Fibroblast of peridontal ligament (primary cell): ENCODE measurements at regions not wholly inside any gene's neighbourhood (a gene's known extent, or its start where the extent isn't known, plus 50 kb on each side); places are given as distances from the start of the nearest gene placed in this dataset.

Experiments used
- DNase-seq: peaks from one replicate; pipeline ENCODE4 v3.0.0-alpha.2; 2010; ENCODE audit errors: extremely low read depth

DNA sequence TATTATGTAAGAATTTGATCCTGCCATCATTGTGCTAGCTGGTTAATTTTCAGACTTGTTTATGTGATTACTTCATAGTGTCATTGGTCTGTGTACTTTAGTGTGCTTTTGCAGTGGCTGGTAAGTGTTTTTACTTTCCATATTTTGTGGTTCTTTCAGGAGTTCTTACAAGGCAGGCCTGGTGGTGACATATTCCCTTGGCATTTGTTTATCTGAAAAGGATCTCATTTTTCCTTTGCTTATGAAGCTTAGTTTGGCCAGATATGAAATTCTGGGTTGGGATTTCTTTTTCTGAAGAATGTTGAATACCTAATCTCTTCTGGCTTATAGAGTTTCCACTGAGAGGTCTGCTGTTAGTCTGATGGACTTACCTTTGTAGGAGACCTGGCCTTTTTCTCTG lies 72.8 kb upstream of the MC4R start:
- DNase-seq: peak; percentile 59

DNA sequence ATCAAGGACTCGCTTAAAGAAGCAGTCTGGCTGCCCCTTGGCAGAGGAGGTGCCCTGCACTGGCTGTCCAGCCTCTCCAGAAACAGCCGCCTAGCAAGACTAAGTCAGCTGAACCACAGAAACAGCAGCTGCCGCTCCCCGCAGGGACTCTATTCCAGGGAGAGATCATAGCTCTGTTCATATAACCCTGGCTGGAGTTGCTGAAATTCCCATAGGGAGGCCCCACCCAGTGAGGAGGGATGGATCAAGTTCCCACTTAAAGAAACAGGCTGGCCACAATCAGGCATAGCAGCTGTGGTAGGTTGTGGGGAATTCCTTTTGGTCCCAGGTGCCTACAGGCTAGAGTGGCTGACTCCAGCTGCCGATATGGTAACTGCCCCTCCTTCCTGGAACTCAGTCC lies 74.2 kb upstream of the MC4R start:
- DNase-seq: peak; percentile 60

DNA sequence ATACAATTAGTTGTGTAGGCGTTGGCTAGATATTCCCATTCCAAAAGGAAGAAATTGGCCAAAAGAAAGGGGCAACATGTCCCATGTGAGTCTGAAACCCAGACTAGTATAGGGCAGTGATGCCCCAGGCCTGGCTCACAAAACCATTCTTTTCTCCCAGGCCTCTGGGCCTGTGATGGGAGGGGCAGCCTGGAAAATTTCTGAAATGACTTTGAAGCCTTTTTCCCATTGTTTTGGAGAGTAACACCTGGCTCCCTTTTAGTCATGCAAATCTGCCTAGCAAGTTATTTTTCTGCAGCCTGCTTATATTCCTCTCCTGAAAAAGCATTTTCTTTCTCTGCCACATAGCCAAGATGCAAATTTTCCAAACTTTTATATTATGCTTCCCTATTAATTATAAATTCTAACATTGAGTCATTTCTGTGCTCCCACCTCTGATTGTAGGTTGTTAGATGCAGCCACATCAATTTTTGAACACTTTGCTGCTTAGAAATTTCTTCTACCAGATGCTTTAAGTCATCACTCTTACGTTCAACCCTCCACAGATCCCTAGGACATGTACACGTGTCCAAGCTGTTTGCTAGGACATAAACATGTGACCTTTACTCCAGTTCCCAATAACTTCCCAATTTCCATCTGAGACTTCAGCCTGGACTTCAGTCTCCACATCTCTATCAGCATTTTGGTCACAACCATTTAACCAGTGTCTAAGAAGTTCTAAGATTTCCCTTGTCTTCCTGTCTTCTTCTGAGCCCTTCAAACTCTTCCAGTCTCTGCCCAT lies 76.1 kb upstream of the MC4R start:
- DNase-seq: no peak

DNA sequence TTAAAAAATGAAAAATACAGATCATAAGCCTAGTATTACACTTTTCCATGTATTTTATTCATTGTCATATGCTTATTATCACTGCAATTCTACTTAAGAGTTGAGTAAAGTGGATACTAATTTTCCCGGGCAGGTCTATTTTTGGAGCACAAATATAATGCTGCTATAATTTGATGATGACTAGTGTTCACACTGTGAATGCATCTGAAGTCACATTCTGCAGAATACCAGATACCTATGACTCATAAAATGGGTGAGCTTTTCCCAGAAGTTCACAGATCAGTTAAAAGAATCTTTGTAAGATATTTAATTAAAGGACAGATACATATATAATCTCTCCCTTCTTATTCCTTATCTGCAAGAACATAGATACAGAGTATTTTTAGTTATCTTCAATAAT lies 79.8 kb upstream of the MC4R start:
- DNase-seq: peak; percentile 66

DNA sequence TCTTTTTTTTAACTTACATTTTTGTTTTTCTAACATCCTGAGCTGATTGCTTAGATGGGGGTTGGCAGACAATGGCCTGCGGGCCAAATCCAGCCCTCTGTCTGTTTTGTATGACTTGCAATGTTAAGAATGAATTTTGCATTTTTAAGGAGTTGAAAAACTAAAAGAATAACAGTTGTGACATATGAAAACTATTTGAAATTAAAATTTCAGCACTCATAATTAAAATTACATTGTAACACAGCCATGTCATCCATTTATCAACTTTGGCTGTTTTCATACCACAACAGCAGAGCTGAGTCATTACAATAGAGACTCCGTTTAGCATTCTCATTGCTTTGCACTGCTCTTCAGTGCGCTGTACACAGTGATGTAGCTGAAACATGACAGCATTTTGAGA lies 94.1 kb upstream of the MC4R start:
- peak; percentile 85 for DNase-seq

DNA sequence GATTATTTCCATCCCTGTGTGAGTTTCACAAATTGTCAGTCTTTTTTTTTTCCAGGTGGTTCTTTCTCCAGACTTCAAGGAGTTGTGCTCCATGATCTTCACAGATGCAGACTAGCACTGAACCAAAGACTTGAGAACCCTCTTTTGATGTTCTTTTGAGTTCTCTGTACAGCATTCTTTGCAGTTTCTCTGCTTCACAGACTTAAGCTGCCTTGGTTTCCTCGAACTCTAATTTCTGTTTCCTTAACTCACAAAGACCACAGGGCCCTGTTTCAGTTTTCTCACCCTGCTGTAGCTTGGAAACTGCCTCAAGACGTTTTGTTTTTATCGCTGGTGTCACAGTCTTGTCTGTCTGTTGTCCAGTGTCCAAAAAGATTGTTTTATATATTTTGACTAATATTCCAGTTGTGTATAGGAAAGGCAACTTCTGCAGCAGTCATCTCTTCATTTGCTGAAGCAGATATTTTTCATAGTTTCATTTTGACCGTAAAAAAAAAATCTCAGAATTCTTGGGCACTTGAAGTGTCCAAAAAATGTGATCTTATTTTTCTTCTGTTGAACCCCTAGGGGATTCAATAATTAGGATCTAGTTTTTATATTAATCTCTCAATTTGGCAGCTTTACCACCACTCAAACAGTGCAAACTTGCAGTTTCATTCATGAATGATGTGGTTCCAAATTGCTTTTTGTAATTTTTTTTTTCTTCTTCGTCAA lies 97.0 kb upstream of the MC4R start:
- peak; percentile 38 for DNase-seq

DNA sequence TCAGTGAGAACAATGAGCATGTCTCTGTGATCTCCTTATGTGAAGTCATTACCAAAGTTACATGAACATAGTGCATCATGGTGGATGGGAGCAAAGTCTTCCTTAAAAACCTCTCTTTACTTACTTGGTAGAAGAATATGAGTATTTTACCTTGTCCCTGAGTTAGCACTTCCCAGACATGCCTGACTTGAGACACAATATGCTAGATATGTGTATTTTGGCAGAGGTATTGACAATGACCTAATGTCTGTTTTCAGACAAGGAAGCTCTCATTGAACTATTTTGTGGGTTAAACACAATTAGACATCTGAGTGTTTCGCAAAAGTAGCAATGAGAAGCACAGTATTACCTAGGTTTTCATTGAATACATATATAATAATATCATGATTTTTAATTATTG lies 99.1 kb upstream of the MC4R start:
- no peak for DNase-seq

DNA sequence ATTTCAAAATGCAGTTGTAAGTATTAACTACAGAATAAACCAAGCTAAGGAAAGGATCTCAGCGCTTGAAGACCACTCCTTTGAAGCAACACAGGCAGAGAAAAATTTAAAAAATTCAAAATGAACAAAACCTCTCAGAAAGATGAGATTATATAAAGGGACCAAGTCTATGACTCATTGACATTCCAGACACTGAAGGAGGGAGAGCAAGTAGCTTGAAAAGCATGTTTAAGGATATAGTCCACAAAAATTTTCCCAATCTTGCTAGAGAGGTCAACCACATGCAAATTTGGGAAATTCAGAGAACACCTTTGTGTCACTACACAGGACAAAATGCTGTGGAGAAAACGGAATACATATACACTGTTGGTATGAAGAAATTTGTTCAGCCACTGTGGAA lies 112.6 kb upstream of the MC4R start:
- peak; percentile 45 for DNase-seq

DNA sequence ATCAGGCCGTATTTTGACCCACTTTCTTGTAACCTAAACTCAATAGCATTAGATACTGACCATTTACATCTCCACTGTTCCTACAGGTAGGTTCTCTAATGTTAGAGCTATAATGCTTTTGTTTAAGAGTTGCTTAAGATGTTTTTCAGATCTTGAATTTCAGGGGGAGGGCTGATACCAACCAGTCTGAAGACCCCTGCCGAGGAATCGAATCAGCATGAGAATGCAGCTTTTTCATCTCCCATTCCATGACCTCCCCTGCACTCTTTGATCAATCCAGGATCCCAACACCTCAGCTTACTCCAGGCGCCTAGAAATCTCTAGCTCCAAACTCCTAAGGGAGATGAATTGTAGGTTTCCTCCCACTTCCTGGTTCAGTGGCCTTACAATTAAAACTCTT lies 120.5 kb upstream of the MC4R start:
- no peak for DNase-seq

DNA sequence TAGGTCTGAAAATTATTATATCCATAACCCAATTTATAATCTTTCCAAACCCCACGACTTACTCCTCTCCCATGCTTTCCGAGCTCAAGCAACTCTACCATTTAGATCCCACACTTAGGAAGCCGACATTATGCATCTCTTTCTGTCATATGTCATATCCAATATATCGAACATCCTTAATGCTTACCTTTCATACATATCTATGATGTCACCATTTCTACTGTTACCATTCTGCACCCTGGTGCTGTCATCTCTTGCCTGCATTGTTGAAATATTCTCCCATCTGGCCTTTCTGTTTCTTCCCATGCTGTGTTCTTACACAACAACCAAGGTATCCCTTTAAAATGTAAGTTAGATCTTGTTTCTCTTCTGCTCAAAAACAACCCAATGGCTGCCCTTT lies 127.1 kb upstream of the MC4R start:
- DNase-seq: no peak

DNA sequence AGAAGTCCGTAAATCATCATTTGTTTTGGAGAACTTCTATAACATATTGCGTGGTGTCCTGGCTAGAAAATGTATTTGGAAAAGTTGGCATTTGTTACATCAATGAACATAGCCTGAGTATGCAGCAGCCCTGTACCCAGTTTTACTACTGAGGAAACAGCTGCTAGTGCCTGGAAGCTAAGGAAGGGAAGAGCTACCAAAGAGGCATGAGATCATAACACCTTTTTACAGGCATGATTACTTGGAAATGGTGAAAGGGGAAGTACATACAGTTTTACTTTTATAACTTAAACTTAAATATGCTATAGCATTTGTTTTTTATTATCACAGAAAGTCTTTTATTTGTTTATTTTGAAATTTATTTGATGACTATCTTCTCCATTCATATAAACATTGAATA lies 128.4 kb upstream of the MC4R start:
- no peak for DNase-seq

DNA sequence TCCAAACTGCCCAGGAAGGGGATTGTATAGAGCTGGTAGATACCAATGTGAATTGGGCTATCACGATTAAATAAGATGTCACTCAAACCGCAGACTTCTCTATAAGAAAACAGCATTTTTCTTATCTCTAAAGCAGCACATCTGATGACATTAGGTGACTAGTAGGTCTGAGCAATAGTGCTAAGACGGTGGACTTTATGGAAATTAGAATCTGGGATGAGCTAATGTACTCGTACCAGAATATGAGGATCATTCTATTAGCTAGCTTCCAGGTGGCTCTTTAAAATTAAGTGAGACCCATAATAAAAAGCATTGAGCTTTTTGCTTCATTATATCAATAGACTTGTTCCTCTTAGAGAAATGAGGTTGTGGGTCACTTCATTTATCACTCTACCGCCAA lies 130.0 kb upstream of the MC4R start:
- DNase-seq: no peak

DNA sequence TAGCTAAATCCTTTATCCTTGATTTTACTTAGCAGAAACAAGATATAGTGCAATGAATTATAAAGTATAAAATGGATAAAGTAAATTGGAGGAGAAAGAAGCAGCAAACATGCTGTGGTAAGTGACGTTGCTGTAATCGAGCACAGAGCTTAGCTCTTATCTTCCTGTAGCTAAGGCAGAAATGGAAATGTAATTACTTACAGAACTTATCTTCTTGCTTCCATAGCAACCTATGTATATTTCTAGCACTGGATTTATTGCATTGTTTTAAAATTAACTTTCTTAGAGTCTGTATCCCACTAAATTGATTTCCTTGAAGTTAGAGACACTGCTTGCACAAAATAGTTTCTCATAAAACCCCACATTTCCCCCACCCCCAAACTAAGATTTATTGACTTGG lies 130.6 kb upstream of the MC4R start:
- no peak for DNase-seq

DNA sequence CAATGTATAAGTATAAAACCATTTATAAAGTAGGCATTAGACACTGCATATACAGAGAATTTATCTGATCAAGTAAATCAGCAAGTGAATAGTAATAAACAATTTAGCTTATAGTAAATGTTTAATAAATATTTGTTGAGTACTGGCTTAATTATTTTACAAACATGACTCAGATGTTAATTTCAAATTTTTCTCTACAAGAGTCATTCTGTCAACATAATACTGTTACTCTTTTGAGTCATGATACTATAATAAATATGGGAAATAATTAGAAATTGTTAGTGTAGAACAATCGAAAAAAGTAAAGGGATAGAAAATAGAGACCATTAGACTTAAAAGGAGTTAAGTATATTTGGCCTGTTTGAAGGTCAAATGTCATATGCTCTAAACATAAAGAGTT lies 133.6 kb upstream of the MC4R start:
- DNase-seq: no peak

DNA sequence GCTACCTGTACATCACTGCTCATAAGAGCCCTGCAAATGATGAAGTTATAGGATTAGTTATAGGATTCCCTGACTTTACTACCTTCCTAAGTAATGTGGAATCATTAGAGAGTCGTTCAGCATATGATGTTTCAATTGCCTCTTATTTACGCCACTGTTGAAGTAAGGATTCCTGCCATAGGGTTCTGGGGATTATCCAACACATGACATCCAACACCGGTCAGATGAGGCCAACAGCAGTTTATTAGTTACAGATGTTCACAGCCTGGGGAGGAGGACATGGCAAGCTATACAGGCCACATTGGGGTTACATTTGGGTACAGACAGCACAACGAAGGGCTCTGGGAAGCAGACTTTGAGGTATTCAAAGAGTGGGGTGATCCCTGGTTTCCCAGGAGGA lies 134.1 kb upstream of the MC4R start:
- DNase-seq: peak; percentile 78

DNA sequence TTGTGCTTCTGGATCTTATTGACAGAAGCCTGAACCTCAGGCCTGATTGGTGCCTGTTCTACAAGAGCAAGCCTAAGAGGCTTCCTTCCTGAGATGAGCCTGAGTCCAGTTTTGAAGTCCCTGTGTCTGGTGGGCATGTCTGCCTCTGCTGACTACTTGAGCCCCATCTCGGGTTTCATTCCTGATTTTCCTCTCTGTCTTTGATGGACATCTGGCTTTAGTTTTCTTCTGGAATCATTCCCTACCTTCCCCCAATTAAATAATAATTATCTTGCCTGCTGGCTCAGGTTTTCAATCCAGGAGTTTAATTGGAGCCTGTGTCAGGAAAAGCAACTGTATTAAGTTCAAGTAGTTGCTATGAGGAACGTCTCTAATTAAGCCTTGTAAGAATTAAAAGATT lies 135.5 kb upstream of the MC4R start:
- DNase-seq: peak; percentile 14

DNA sequence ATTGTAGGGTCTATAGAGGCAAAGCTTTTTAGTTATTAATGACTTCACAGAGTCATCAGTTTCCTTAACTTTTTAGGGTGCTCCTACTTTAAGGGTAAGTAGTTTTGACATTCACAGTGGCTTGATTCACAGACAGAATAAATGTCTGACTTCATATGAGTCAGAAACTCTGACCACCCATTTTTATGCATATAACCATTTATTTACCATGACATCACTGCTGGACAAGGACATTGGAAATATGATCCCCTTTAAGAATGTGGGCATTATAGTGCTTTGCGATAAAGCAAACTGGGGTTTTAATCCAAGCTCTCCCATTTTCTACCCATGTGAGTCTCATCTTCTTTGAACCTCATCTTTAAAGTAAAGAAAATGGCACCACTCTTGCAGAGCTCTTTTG lies 162.0 kb upstream of the MC4R start:
- DNase-seq: peak; percentile 51

DNA sequence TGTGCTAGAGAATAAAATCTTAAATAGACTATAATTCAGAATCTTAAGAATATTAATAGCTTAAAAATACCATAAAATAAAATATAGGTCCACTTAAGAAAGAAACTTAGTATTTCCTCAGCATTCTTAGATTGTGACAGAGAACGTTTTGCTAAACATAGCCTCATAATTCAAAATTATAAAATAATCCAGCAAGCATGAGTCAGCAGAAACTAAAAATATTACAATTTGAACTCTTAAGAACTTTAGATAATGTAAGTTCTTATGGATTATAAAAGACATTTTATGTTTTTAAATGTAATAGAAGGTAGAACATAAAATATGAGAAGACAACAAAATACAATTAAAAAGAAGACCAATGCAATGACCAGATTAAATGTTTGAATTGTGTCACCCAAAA lies 164.5 kb upstream of the MC4R start:
- peak; percentile 29 for DNase-seq

DNA sequence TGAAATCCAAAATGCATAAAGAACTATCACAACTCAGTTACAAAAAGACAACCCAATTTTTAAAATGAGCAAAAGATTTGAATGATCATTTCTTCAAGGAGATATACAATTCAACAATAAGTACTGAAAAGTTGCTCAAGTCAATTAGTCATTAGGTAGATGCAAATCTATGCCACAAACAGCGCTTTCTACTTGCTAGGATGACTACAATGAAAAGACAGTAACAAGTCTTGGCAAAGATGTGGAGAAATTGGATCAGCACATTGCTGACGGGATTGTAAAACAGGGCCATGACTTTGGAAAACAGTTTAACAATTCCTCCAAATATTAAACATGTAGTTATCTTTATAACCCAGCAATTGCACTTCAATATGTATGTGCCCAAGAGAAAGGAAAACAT lies 166.3 kb upstream of the MC4R start:
- DNase-seq: no peak

DNA sequence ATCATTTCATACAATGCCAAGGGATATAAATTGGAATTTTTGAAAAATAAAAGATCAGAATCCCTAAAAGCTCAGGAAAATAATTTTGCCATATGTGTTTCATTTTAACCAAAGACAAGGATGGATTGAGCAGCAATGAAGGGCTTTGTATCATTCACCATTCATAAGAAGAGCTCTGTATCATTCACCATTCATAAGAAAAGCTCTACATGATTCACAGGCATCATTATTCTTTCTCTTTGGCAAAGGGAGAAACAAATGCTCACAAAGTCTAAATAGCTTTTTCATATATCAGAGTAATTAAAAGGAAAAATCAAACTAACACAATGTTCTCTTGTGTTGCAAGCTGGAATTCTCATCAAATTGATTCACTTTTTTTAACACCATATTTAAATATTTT lies 169.1 kb upstream of the MC4R start:
- no peak for DNase-seq

DNA sequence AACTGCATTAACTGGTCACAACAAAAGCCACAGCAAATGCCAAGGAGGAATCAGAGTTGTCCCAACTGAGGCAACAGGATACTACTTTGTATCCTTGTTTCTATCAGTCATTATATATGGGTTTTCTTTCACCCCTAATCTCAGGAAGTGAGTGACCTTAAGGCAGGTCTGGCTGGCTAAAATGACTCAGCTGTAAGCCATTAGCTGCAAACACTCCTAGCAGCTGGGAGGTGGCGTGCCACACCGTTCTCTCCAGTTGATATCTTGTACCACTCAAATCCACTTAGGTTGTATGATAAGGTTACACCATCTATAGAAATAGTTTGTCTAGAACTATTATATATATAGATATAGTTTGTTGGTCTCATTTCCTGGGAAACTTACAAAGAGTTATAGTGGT lies 171.1 kb upstream of the MC4R start:
- DNase-seq: no peak

DNA sequence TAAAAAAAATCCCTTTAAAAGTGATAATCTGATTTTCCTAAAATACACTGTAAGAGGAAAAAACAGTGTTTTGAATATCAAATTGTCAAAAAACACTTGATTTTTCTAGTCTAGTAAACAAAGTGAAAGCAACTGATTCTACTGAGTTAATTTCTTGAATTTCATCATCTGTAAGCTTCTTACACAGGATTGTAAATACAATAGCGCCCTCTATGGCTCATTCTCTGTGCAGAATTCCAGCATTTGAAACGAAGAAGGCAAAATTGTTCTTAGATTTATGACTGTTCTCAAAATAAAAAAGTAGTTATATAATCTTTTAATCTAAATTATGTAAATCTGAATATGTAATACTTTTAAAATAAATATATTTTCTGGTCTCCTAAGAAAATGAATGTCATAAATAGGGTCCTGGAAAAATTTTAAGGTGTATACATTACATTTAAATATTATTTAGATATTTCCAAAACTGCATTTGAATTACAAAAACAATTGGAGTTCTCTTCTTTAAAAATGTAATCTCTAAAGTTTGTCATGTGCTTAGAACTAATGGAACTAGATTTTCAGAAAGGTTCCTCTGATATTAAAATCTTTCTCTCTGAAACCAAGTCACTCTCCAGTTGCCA lies 176.9 kb upstream of the MC4R start:
- peak; percentile 93 for DNase-seq

DNA sequence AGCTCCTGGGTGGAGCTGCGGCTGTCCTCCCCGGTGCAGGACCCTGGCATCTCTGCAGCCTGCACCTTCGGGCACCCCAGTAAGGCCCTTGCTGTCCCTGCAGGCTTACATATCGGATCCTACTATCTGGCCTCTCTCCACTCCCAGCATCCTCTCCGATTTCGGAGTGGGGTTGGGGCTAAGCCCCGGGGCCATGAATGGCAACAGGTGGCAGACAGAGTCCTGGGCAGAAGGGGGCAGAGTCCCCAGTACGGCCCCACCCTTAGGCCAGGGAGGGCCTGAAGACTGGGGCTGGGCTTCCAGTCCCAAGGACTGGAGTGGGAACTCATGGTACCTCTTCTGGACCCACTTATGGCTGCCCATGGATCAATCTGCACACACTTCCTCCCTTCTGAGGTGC lies 180.4 kb upstream of the MC4R start:
- DNase-seq: no peak
